GM23338 (cell line): ENCODE measurements at regions not wholly inside any gene's neighbourhood (a gene's known extent, or its start where the extent isn't known, plus 50 kb on each side); places are given as distances from the start of the nearest gene placed in this dataset.

Experiments used
- ATAC-seq: fragments of 200-7000 bp; cut with Tn5 transposase; 3 replicates; pipeline ENCODE4 v1.9.1; 2020
- DNase-seq: peaks from one replicate; pipeline ENCODE4 v3.0.0-alpha.2; 2015; ENCODE audit warnings: low spot score
- H2AFZ ChIP-seq: fragments of 200-600 bp; sonication (generic); 2 replicates; pipeline ENCODE4 v1.8.0; 2016; ENCODE audit warnings: antibody characterized with exemption, mild to moderate bottlenecking, moderate library complexity
- H3F3A ChIP-seq: fragments of 200-600 bp; sonication (generic); replicated peaks from 2 replicates; pipeline ENCODE4 v1.8.0; 2017; ENCODE audit warnings: antibody characterized with exemption, mixed run types, low read depth
- H3K27ac ChIP-seq: fragments of 200-600 bp; sonication (generic); 2 replicates; pipeline ENCODE4 v1.6.1; 2016; ENCODE audit warnings: low read depth
- H3K27me3 ChIP-seq: fragments of 200-600 bp; sonication (generic); 2 replicates; pipeline ENCODE4 v1.8.0; 2016; ENCODE audit warnings: mild to moderate bottlenecking, mixed run types, moderate library complexity; ENCODE audit not compliant: insufficient read depth
- H3K36me3 ChIP-seq: fragments of 200-600 bp; sonication (generic); 2 replicates; pipeline ENCODE4 v1.8.0; 2016; ENCODE audit warnings: mild to moderate bottlenecking; ENCODE audit not compliant: insufficient read depth
- H3K4me1 ChIP-seq: fragments of 200-600 bp; sonication (generic); 2 replicates; pipeline ENCODE4 v1.8.0; 2016; ENCODE audit warnings: mild to moderate bottlenecking, moderate library complexity; ENCODE audit not compliant: insufficient read depth
- H3K4me2 ChIP-seq: fragments of 200-600 bp; sonication (generic); 2 replicates; pipeline ENCODE4 v1.7.1; 2017; ENCODE audit warnings: mixed run types
- H3K4me3 ChIP-seq: fragments of 200-600 bp; sonication (generic); 2 replicates; pipeline ENCODE4 v1.6.1; 2016; ENCODE audit warnings: mixed run types
- H3K79me2 ChIP-seq: fragments of 200-600 bp; sonication (generic); replicated peaks from 2 replicates; pipeline ENCODE4 v1.8.0; 2017; ENCODE audit warnings: mild to moderate bottlenecking; ENCODE audit not compliant: insufficient read depth
- H3K9me2 ChIP-seq: fragments of 200-600 bp; sonication (generic); 2 replicates; pipeline ENCODE4 v1.8.0; 2017; ENCODE audit not compliant: insufficient read depth
- H4K20me1 ChIP-seq: fragments of 200-600 bp; sonication (generic); replicated peaks from 2 replicates; pipeline ENCODE4 v1.8.0; 2017; ENCODE audit warnings: mild to moderate bottlenecking; ENCODE audit not compliant: insufficient read depth
- H3K27ac Mint-ChIP-seq: 2 replicates; pipeline ENCODE4 v1.8.0; 2020; ENCODE audit warnings: inconsistent platforms, mild to moderate bottlenecking, moderate library complexity, mixed read lengths
- H3K27me3 Mint-ChIP-seq: 3 replicates; pipeline ENCODE4 v1.8.0; 2022; ENCODE audit warnings: low read depth, mild to moderate bottlenecking, moderate library complexity, mixed read lengths, inconsistent platforms; ENCODE audit not compliant: insufficient read depth, poor library complexity
- H3K36me3 Mint-ChIP-seq: 3 replicates; pipeline ENCODE4 v1.8.0; 2021; ENCODE audit warnings: low read depth, mild to moderate bottlenecking, inconsistent platforms, moderate library complexity, mixed read lengths
- H3K4me1 Mint-ChIP-seq: 3 replicates; pipeline ENCODE4 v1.8.0; 2020; ENCODE audit warnings: mild to moderate bottlenecking, inconsistent platforms, mixed read lengths
- H3K4me3 Mint-ChIP-seq: 3 replicates; pipeline ENCODE4 v1.8.0; 2021; ENCODE audit warnings: moderate library complexity, mild to moderate bottlenecking, inconsistent platforms, mixed read lengths
- H3K9me3 Mint-ChIP-seq: 3 replicates; pipeline ENCODE4 v1.8.0; 2020; ENCODE audit warnings: moderate library complexity, mild to moderate bottlenecking, inconsistent platforms, mixed read lengths
- CREB1 ChIP-seq: fragments of 250-450 bp; sonication (Bioruptor Pico); IDR thresholded peaks from 2 replicates; pipeline ENCODE4 v1.5.0; 2020; ENCODE audit warnings: low read depth, mild to moderate bottlenecking, moderate library complexity
- EZH2 ChIP-seq: fragments of 200-600 bp; sonication (generic); IDR thresholded peaks from one replicate; pipeline ENCODE4 v1.8.0; 2017; ENCODE audit warnings: antibody characterized with exemption, mild to moderate bottlenecking, low read depth; ENCODE audit not compliant: unreplicated experiment
- EZH2phosphoT487 ChIP-seq: fragments of 200-600 bp; sonication (generic); IDR thresholded peaks from one replicate; pipeline ENCODE4 v1.8.1; 2018; ENCODE audit warnings: antibody characterized with exemption; ENCODE audit not compliant: unreplicated experiment
- JUNB ChIP-seq: IDR thresholded peaks from one replicate; pipeline ENCODE4 v1.6.1; 2016; ENCODE audit warnings: antibody characterized with exemption; ENCODE audit not compliant: unreplicated experiment
- NANOG ChIP-seq: IDR thresholded peaks from 2 replicates; pipeline ENCODE4 v1.6.1; 2016; ENCODE audit warnings: antibody characterized with exemption, borderline replicate concordance
- POLR2AphosphoS5 ChIP-seq: IDR thresholded peaks from 2 replicates; pipeline ENCODE4 v1.6.1; 2016; ENCODE audit warnings: antibody characterized with exemption, low read depth
- STAT1 ChIP-seq: IDR thresholded peaks from one replicate; pipeline ENCODE4 v1.6.1; 2016; ENCODE audit warnings: antibody characterized with exemption; ENCODE audit not compliant: unreplicated experiment
- ZNF114 ChIP-seq: fragments of 250-450 bp; sonication (Bioruptor Pico); IDR thresholded peaks from 2 replicates; pipeline ENCODE4 v1.5.0; 2020; ENCODE audit warnings: mild to moderate bottlenecking, moderate library complexity
- ZNF331 ChIP-seq: fragments of 250-450 bp; sonication (Bioruptor Pico); IDR thresholded peaks from 2 replicates; pipeline ENCODE4 v1.5.0; 2020; ENCODE audit warnings: low read depth, mild to moderate bottlenecking, moderate library complexity
- TF ChIP-seq, protein P1 (sequence below), 2 experiments: fragments of 200-600 bp in 1 of 2; sonication (generic) in 1 of 2; conservative IDR thresholded peaks; 2 replicates each; pipeline versions ENCODE4 v1.5.1 to v1.6.1; 2016 to 2017; ENCODE audit warnings: antibody characterized with exemption in 2 of 2, low read depth in 2 of 2, mild to moderate bottlenecking in 2 of 2, moderate library complexity in 1 of 2
- TF ChIP-seq, protein P2 (sequence below): fragments of 250-450 bp; sonication (Bioruptor Pico); IDR thresholded peaks from 2 replicates; pipeline ENCODE4 v1.5.0; 2020; ENCODE audit warnings: mild to moderate bottlenecking, moderate library complexity
- TF ChIP-seq, protein P3 (sequence below): IDR thresholded peaks from one replicate; pipeline ENCODE4 v1.6.1; 2018; ENCODE audit warnings: antibody characterized with exemption; ENCODE audit not compliant: unreplicated experiment
- TF ChIP-seq, protein P4 (sequence below): IDR thresholded peaks from 2 replicates; pipeline ENCODE4 v1.6.1; 2016; ENCODE audit warnings: antibody characterized with exemption

DNA sequence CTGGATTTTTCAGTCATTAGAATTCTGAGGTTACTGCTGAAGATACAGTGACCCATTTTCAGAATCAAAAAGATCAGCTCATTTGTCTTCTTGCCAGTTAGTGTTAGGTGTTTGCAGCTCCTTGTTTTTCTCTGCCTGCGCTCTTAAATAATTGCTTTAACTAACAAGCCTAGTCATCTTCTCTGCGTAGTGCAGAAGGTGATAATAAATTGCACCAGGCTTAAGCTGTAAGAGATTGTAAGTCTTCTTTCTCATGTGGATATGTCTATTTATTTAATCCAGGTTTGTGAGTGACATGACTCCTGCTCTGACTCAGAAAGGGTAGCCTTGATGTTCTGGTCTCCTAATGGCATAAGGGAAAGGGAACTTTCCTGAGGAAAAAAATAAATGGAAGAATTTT is 167.2 kb downstream of the CEP135 start:
- peaks cover 11% of the 10 kb centered on the region for H3K4me1 Mint-ChIP-seq
- H3K27ac Mint-ChIP-seq = no peak overlapping the region

More for the DNA sequence above, 167.2 kb downstream of the CEP135 start:
- TF ChIP-seq JUNB (no peak), ZNF331 (CRISPR knock-in tag) (no peak), NANOG (no peak), EZH2phosphoT487 (no peak), CREB1 (CRISPR knock-in tag) (no peak), EZH2 (no peak), POLR2AphosphoS5 (no peak), ZNF114 (no peak), STAT1 (no peak)
- TF ChIP-seq, protein P1, sequence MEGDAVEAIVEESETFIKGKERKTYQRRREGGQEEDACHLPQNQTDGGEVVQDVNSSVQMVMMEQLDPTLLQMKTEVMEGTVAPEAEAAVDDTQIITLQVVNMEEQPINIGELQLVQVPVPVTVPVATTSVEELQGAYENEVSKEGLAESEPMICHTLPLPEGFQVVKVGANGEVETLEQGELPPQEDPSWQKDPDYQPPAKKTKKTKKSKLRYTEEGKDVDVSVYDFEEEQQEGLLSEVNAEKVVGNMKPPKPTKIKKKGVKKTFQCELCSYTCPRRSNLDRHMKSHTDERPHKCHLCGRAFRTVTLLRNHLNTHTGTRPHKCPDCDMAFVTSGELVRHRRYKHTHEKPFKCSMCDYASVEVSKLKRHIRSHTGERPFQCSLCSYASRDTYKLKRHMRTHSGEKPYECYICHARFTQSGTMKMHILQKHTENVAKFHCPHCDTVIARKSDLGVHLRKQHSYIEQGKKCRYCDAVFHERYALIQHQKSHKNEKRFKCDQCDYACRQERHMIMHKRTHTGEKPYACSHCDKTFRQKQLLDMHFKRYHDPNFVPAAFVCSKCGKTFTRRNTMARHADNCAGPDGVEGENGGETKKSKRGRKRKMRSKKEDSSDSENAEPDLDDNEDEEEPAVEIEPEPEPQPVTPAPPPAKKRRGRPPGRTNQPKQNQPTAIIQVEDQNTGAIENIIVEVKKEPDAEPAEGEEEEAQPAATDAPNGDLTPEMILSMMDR (conservative IDR thresholded peaks at IDR 0.05; ENCODE audit: low read depth in 2 of 2) = no peak
- TF ChIP-seq, protein P2, sequence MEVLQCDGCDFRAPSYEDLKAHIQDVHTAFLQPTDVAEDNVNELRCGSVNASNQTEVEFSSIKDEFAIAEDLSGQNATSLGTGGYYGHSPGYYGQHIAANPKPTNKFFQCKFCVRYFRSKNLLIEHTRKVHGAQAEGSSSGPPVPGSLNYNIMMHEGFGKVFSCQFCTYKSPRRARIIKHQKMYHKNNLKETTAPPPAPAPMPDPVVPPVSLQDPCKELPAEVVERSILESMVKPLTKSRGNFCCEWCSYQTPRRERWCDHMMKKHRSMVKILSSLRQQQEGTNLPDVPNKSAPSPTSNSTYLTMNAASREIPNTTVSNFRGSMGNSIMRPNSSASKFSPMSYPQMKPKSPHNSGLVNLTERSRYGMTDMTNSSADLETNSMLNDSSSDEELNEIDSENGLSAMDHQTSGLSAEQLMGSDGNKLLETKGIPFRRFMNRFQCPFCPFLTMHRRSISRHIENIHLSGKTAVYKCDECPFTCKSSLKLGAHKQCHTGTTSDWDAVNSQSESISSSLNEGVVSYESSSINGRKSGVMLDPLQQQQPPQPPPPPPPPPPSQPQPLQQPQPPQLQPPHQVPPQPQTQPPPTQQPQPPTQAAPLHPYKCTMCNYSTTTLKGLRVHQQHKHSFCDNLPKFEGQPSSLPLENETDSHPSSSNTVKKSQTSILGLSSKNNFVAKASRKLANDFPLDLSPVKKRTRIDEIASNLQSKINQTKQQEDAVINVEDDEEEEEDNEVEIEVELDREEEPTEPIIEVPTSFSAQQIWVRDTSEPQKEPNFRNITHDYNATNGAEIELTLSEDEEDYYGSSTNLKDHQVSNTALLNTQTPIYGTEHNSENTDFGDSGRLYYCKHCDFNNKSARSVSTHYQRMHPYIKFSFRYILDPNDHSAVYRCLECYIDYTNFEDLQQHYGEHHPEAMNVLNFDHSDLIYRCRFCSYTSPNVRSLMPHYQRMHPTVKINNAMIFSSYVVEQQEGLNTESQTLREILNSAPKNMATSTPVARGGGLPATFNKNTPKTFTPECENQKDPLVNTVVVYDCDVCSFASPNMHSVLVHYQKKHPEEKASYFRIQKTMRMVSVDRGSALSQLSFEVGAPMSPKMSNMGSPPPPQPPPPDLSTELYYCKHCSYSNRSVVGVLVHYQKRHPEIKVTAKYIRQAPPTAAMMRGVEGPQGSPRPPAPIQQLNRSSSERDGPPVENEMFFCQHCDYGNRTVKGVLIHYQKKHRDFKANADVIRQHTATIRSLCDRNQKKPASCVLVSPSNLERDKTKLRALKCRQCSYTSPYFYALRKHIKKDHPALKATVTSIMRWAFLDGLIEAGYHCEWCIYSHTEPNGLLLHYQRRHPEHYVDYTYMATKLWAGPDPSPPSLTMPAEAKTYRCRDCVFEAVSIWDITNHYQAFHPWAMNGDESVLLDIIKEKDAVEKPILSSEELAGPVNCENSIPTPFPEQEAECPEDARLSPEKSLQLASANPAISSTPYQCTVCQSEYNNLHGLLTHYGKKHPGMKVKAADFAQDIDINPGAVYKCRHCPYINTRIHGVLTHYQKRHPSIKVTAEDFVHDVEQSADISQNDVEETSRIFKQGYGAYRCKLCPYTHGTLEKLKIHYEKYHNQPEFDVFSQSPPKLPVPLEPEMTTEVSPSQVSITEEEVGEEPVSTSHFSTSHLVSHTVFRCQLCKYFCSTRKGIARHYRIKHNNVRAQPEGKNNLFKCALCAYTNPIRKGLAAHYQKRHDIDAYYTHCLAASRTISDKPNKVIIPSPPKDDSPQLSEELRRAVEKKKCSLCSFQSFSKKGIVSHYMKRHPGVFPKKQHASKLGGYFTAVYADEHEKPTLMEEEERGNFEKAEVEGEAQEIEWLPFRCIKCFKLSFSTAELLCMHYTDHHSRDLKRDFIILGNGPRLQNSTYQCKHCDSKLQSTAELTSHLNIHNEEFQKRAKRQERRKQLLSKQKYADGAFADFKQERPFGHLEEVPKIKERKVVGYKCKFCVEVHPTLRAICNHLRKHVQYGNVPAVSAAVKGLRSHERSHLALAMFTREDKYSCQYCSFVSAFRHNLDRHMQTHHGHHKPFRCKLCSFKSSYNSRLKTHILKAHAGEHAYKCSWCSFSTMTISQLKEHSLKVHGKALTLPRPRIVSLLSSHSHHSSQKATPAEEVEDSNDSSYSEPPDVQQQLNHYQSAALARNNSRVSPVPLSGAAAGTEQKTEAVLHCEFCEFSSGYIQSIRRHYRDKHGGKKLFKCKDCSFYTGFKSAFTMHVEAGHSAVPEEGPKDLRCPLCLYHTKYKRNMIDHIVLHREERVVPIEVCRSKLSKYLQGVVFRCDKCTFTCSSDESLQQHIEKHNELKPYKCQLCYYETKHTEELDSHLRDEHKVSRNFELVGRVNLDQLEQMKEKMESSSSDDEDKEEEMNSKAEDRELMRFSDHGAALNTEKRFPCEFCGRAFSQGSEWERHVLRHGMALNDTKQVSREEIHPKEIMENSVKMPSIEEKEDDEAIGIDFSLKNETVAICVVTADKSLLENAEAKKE (CRISPR knock-in tag) = no peak
- TF ChIP-seq, protein P3, sequence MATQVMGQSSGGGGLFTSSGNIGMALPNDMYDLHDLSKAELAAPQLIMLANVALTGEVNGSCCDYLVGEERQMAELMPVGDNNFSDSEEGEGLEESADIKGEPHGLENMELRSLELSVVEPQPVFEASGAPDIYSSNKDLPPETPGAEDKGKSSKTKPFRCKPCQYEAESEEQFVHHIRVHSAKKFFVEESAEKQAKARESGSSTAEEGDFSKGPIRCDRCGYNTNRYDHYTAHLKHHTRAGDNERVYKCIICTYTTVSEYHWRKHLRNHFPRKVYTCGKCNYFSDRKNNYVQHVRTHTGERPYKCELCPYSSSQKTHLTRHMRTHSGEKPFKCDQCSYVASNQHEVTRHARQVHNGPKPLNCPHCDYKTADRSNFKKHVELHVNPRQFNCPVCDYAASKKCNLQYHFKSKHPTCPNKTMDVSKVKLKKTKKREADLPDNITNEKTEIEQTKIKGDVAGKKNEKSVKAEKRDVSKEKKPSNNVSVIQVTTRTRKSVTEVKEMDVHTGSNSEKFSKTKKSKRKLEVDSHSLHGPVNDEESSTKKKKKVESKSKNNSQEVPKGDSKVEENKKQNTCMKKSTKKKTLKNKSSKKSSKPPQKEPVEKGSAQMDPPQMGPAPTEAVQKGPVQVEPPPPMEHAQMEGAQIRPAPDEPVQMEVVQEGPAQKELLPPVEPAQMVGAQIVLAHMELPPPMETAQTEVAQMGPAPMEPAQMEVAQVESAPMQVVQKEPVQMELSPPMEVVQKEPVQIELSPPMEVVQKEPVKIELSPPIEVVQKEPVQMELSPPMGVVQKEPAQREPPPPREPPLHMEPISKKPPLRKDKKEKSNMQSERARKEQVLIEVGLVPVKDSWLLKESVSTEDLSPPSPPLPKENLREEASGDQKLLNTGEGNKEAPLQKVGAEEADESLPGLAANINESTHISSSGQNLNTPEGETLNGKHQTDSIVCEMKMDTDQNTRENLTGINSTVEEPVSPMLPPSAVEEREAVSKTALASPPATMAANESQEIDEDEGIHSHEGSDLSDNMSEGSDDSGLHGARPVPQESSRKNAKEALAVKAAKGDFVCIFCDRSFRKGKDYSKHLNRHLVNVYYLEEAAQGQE = no peak
- TF ChIP-seq, protein P4, sequence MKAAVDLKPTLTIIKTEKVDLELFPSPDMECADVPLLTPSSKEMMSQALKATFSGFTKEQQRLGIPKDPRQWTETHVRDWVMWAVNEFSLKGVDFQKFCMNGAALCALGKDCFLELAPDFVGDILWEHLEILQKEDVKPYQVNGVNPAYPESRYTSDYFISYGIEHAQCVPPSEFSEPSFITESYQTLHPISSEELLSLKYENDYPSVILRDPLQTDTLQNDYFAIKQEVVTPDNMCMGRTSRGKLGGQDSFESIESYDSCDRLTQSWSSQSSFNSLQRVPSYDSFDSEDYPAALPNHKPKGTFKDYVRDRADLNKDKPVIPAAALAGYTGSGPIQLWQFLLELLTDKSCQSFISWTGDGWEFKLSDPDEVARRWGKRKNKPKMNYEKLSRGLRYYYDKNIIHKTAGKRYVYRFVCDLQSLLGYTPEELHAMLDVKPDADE = no peak
- no peaks in the 10 kb centered on the region for H3F3A ChIP-seq
- no peak overlapping the region for H3K27ac ChIP-seq
- H4K20me1 ChIP-seq = no peaks in the 10 kb centered on the region
- no peaks in the 10 kb centered on the region for H3K9me2 ChIP-seq
- Mint-ChIP-seq H3K9me3 (no peaks in the 10 kb centered on the region), H3K36me3 (no peaks in the 10 kb centered on the region), H3K4me3 (no peak overlapping the region), H3K27me3 (no peaks in the 10 kb centered on the region)
- no peaks in the 10 kb centered on the region for H3K36me3 ChIP-seq
- H2AFZ ChIP-seq = no peak overlapping the region
- ATAC-seq (no peak), DNase-seq (no peak)
- no peak overlapping the region for H3K4me2 ChIP-seq
- no peak overlapping the region for H3K4me3 ChIP-seq
- no peaks in the 10 kb centered on the region for H3K79me2 ChIP-seq
- H3K4me1 ChIP-seq = peaks cover 6% of the 10 kb centered on the region
- H3K27me3 ChIP-seq = no peaks in the 10 kb centered on the region
